ENCODE measurements at regions not wholly inside any gene's neighbourhood (a gene's known extent, or its start where the extent isn't known, plus 50 kb on each side); places are given as distances from the start of the nearest gene placed in this dataset.

DNA sequence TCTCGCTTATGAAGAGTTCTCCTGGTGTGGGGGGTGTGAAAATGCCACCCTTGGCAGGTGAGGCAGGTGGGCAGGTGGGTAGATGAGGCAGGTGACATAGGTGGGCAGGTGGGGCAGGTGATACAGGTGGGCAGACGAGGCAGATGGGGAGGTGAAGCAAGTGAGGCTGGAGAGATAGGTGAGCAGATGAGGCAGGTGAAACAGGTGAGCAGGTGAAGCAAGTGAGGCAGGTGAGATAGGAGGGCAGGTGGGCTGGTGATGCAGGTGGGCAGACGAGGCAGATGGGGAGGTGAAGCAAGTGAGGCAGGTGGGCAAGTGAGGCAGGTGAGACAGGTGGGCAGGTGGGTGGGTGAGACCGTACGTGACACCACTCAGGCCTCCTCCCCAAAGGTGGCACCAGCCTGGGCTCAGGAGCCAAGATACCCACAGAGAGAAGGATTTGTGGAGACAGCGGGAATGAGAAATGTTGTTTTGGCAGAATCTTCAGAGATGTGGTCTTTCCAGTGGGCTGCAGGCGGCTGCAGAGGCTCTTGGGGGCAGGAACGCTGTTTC is 232.3 kb upstream of the MYT1L start:
- H3K36me3 Mint-ChIP-seq (ENCODE audit: insufficient read depth) = no peaks in the 10 kb centered on the region
- H3K4me3 Mint-ChIP-seq (ENCODE audit: low read depth) = no peak overlapping the region
- H3K9me3 Mint-ChIP-seq (ENCODE audit: low read depth) = no peaks in the 10 kb centered on the region
- TF ChIP-seq, protein P1, sequence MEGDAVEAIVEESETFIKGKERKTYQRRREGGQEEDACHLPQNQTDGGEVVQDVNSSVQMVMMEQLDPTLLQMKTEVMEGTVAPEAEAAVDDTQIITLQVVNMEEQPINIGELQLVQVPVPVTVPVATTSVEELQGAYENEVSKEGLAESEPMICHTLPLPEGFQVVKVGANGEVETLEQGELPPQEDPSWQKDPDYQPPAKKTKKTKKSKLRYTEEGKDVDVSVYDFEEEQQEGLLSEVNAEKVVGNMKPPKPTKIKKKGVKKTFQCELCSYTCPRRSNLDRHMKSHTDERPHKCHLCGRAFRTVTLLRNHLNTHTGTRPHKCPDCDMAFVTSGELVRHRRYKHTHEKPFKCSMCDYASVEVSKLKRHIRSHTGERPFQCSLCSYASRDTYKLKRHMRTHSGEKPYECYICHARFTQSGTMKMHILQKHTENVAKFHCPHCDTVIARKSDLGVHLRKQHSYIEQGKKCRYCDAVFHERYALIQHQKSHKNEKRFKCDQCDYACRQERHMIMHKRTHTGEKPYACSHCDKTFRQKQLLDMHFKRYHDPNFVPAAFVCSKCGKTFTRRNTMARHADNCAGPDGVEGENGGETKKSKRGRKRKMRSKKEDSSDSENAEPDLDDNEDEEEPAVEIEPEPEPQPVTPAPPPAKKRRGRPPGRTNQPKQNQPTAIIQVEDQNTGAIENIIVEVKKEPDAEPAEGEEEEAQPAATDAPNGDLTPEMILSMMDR (IDR thresholded peaks at IDR 0.05; ENCODE audit: unreplicated experiment) = no peak
- peaks cover 42% of the 10 kb centered on the region for H3K27me3 Mint-ChIP-seq
- H3K4me1 Mint-ChIP-seq (ENCODE audit: low read depth) = peaks cover 2% of the 10 kb centered on the region
- no peak overlapping the region for H3K27ac Mint-ChIP-seq
- no peak for DNase-seq (ENCODE audit: low spot score, unreplicated experiment)

GRCh38 chr2:2562867-2563266 is 231.8 kb upstream of the MYT1L start:
- no peak overlapping the region for H3K27ac Mint-ChIP-seq
- TF ChIP-seq, protein P1 (IDR thresholded peaks at IDR 0.05; ENCODE audit: unreplicated experiment) = no peak
- H3K4me1 Mint-ChIP-seq (ENCODE audit: low read depth) = peaks cover 2% of the 10 kb centered on the region
- H3K9me3 Mint-ChIP-seq (ENCODE audit: low read depth) = no peaks in the 10 kb centered on the region
- no peak for DNase-seq (ENCODE audit: low spot score, unreplicated experiment)
- H3K36me3 Mint-ChIP-seq (ENCODE audit: insufficient read depth) = no peaks in the 10 kb centered on the region
- peaks cover 39% of the 10 kb centered on the region for H3K27me3 Mint-ChIP-seq
- no peak overlapping the region for H3K4me3 Mint-ChIP-seq (ENCODE audit: low read depth)

DNA sequence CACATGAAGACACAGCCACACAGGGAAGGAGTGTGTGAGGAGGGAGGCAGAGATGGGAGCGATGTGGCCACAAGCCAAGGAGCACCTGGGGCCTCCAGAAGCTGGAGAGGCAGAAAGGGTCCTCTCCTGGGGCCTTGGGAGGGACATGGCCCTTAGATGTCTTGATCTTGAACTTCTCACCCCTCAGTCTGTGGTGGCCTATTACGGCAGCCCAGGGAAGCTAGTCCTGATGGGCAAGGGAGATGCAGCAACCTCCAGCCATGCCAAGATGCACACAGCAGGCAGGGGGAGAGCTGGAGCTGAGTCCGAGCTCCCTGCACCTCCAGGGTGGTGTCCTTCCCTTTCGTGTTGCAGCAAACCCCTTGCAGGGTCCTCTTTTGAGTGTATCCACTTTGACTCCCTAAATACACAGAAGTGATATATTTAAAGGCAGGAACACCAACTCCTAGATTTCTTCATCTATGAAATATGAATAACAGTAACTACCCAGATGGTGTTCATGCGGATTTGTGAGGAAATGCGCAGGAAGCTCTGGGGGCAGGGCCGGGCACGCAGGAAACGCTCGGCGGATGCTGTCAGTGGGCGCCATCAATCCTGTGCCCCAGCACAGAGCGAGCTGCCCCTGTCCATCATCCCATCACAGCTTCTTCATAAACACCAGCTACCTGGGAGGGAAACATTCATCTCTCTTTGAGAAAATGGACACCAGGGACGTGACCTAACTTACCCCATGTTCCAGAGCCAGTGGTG is 230.4 kb upstream of the MYT1L start:
- Mint-ChIP-seq H3K27me3 (peaks cover 42% of the 10 kb centered on the region), H3K4me3 (ENCODE audit: low read depth) (no peak overlapping the region)
- TF ChIP-seq, protein P1 (IDR thresholded peaks at IDR 0.05; ENCODE audit: unreplicated experiment) = no peak

DNA sequence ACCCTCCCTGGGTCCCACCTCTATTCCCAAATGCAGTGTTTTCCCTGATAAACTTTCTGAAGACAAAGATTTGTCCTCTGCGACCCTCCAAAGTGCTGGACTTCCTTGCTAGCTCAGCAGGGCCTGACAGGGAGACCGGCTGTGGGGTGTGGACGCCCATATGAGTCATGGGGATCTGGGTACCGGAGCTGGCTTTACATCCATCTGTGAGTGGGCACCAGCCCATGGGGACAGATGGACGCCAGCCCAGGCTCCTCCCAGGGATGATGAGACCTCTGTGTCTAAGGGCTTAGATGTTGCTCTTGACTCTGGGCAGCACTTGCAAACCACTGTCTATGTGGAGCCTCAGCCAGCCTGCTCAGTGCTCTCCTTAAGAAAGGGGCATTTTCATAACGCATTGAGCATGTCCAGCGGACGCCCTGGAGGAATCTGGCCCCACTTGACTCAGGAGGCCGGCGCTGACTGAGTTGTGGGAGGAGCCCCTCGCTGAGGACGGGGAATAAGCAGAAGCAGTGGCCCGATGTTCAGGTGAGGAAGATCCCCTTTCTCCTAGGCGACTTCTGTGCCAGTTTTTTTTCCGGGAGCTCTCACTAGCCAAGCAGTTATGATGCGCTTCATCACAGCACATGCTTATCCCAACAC is 229.4 kb upstream of the MYT1L start:
- no peak overlapping the region for H3K4me3 Mint-ChIP-seq (ENCODE audit: low read depth)
- no peak for DNase-seq (ENCODE audit: low spot score, unreplicated experiment)
- TF ChIP-seq, protein P1 (IDR thresholded peaks at IDR 0.05; ENCODE audit: unreplicated experiment) = no peak
- H3K27ac Mint-ChIP-seq = no peak overlapping the region
- H3K9me3 Mint-ChIP-seq (ENCODE audit: low read depth) = no peaks in the 10 kb centered on the region
- H3K27me3 Mint-ChIP-seq = peaks cover 42% of the 10 kb centered on the region
- peaks cover 2% of the 10 kb centered on the region for H3K4me1 Mint-ChIP-seq (ENCODE audit: low read depth)
- H3K36me3 Mint-ChIP-seq (ENCODE audit: insufficient read depth) = no peaks in the 10 kb centered on the region

More for the DNA sequence above, 230.4 kb upstream of the MYT1L start:
- H3K4me1 Mint-ChIP-seq (ENCODE audit: low read depth) = peaks cover 2% of the 10 kb centered on the region
- DNase-seq (ENCODE audit: low spot score, unreplicated experiment) = no peak
- H3K27ac Mint-ChIP-seq = no peak overlapping the region
- no peaks in the 10 kb centered on the region for H3K9me3 Mint-ChIP-seq (ENCODE audit: low read depth)
- no peaks in the 10 kb centered on the region for H3K36me3 Mint-ChIP-seq (ENCODE audit: insufficient read depth)

- H3K27me3 Mint-ChIP-seq = peaks cover 26% of the 10 kb centered on the region
- no peak overlapping the region for H3K27ac Mint-ChIP-seq
- no peak overlapping the region for H3K4me3 Mint-ChIP-seq (ENCODE audit: low read depth)
- no peak for DNase-seq (ENCODE audit: low spot score, unreplicated experiment)
- peaks cover 10% of the 10 kb centered on the region for H3K9me3 Mint-ChIP-seq (ENCODE audit: low read depth)
- H3K36me3 Mint-ChIP-seq (ENCODE audit: insufficient read depth) = no peaks in the 10 kb centered on the region
- H3K4me1 Mint-ChIP-seq (ENCODE audit: low read depth) = no peaks in the 10 kb centered on the region
- TF ChIP-seq, protein P1 (IDR thresholded peaks at IDR 0.05; ENCODE audit: unreplicated experiment) = no peak
Observed at GRCh38 chr2:2558476-2558875, 227.4 kb upstream of the MYT1L start.

All from progenitor cell of endocrine pancreas (in vitro differentiated cells).